Activated T-cell treated with anti-CD3 and anti-CD28 coated beads for 24 hours (primary cell): ENCODE measurements at regions not wholly inside any gene's neighbourhood (a gene's known extent, or its start where the extent isn't known, plus 50 kb on each side); places are given as distances from the start of the nearest gene placed in this dataset.

ENCODE experiments used
- DNase-seq: peaks from one replicate; pipeline ENCODE4 v3.0.0-alpha.2; 2020; ENCODE audit warnings: low read depth

DNA sequence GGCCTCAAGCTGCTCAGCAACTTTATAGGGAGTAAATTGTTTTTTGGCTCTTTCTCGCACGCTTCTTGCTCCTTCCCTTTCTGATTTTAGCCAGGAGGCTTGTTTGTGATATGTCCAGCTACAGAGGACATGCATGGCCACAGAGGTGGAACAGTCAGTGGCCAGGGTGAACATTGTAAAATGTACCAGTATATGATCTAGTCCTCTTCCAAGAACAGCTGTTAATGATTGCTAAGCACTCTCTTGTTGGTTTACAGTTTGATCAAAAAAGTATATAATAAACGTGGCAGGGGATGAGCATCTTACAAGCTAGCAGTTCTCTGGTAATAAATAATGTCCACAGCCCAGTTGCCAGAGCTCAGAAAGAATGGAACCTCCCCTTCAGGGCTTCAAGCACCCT is 461.7 kb upstream of the DYNLRB2 start:
- no peak for DNase-seq

DNA sequence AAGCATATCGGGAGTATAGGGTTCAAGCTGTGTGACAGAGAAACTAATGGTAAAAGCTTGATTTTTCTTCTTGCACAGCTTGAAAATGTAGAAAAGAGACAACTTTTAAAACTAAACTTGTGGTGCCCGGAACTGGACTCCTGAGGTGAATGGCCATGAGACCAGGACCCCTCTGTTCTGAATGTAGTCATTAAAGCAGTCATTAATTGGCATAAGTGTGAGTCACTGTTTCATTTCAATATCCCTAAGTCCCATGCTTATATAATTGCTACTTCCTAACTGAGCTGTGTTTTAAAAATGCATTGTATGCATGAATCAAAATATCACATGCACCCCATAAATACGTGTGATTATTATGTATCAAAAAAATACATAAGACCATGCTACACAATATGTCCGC is 463.1 kb upstream of the DYNLRB2 start:
- no peak for DNase-seq

DNA sequence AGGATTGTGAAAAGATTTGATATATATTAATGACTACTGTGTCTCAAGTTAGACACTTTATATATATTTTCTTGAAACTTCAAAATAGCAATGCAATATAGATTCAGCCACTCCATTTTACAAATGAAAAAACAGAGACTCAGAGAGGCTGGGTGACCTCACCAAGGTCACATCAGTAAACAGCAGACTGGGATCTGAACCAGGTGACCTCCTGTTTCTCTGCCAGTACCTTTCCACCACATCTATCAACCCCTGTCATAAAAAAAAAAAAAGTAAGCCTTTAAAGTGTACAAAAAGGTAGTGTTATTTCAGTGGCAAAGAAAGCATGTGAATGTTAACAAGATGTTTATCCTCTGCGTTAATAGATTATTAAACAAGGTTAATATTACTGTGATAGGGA is 466.5 kb upstream of the DYNLRB2 start:
- DNase-seq: no peak

DNA sequence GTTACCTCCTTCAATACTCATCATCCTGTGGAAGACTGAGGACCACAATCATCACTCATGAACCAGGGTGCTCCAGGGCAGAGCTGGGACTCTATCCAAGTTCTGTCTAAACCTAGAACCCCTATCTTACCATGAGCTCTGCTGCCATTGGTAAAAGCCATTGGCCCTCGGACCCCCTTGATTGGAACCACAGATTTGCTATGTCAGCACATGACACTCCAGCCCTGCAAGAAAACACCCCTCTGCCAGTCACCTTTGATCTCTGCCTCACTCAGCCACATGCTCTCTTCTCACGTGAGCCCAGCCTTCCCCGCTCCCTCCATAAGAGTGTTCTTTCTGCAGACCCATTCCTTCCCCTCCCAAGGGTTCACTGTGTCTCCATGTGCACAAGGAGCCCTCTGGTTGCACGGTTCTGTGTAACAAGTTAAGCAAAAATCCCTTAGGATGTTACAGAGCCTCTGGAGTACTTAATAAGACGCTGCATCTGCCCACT is 468.8 kb upstream of the DYNLRB2 start:
- no peak for DNase-seq

DNA sequence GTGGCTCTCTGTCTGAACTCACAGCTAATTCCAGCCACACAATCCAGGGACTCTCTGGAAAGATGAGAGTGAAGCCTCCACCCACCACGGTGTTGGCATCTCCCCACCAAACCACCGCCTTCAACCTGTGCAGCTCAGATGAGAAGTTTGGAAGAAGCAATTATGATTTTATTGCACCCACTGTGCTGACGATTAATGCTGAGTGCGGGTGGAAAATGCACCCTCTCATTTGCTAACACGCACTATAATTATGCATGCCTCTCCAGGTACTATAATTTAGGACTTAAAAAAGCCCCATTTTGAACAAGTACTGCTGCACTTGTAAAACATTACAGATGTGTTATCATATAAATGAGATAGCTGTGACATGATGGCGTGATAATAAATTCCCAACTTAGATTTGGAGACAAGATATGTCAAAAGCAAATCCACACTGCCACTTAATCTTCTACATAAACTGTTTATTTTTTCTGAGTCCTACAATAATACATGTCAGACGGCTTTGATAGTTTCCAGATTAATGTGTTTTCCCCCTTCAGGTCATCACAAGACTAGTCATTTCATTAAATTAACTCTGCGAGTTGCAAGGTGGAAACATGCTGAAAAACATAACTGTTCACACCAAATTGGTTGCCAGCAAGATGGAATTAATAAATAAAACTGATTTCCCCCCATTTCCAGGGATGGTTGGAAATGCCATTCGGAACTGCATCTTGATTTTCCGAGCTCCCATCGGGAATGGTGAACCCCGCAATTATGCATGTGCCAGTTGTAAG is 466.5 kb upstream of the MAF start:
- DNase-seq: no peak

DNA sequence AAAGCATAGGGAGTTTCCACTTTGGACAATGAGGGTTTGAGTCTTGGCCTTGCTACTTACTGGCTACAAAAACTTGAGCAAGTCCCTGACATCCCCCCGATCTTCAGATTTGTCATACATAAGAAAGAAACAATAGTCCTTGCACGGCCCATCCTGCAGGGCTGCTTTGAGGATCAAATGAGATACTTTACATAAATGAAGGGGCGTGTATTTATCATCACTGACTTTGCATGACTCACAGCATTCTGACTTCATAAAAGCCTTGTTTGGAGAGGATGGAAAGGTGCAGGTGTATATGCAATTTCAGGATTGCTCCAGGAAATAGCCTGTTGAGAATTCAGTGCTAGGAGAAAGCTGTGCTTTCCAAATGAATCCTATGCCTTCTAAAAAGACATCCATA is 465.0 kb upstream of the MAF start:
- no peak for DNase-seq

DNA sequence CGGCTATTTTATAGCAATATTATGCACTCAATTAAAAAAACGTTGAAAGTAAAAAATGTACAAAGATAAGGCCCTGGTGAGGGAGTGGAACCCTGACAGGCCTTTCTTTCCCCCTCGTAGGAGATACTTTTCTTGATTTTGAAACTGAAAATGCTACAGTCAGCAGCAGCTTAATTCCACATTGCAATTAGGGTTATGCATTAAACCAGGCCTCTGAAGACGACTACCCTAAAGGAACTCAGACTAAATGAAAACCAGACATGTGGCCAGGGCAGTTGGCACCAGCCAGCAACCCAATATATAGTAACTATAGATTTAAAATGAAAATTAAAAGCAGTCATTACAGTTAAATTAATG is 463.2 kb upstream of the MAF start:
- DNase-seq: no peak

DNA sequence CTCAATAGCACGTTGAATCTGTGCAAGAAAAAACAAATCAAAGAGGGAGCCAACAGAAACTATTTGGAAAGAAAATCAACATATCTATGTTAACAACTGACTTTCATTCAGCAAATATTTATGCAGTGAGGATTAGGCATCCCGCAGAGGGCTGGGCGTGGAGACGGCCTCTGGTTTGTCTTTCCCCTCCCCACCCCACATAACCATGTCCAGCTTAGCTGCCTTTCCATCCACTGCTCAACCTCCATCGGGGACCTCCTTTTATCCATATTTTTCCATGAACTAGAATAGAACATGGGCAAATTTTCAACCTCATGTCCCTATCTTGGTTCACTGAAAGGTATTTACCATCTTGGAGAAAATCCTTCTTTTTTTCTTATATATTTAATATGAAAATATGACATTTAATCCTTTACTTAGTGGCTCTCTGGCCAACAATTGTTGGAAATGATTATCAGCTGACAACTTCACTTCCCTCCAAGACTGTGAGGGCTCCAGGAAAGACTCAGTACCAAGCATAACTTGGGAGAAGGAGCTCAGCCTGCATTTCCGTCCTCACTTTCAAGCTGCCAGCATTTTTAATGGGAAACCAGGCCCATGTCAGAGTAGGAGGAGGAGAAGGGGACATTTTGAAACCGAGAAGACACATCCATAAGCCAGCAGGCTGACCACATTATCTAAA is 462.6 kb upstream of the MAF start:
- no peak for DNase-seq

DNA sequence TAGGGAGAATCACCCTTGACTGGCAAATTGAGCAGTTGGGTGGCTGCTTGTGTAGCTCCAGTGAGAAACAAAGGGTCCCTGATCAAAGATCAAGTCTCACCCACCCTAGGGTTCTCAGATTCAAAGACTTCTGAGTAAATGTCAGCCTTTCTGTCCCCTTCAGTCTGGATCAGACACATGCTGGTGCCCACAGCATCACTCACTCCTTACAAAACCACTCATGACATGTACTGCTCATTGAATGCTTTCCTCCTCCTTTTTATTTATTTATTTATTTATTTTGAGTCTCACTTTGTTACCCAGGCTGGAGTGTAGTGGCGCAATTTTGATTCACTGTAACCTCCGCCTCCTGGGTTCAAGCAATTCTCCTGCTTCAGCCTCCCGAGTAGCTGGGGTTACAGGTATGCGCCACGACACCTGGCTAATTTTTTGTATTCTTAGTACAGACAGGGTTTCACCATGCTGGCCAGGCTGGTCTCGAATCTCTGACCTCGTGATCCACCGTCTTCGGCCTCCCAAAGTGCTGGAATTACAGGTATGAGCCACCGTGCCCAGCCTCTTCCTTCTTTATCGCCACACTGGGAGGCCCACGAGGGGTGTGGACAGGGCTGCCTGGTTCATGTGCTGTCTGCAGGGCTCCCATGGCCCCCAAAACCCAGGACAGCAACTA is 462.0 kb upstream of the MAF start:
- DNase-seq: no peak

DNA sequence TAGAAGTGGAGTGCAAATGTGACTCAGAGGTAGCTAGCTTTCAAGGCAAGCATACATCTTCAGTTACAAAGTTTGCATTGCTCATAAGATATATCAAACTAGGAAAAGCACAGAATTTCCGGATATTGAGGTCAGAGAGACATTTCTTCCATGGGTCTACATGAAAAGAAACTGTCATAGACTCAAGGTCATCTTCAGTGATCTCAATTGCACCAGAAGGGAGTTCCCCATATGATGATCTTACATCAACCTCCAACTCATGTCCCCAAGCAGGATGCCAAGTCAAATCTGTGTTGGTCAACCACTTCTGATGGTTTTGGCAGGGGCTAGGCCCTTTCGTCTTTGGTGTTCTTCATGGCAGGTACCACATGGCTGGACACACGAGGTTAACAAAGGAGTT is 459.9 kb upstream of the MAF start:
- no peak for DNase-seq

DNA sequence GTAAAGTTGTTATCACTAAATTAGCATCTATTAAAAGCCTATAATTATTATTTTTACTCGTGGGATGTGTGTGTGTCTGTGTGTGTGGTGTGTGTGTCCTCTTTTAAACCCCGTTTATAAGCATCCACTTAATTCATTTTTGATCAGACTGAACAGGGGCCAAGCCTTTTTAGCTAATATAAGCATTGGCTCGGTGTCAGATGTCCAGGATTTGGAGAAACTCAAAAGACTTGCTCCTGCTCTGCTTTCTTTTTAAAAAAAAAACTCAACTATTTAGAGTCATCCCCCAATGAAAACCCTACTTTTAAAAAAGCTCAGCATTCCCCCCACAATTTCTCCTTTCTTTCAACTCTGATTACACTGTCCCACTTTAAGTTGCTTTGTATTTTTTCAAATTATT is 459.3 kb upstream of the MAF start:
- no peak for DNase-seq

DNA sequence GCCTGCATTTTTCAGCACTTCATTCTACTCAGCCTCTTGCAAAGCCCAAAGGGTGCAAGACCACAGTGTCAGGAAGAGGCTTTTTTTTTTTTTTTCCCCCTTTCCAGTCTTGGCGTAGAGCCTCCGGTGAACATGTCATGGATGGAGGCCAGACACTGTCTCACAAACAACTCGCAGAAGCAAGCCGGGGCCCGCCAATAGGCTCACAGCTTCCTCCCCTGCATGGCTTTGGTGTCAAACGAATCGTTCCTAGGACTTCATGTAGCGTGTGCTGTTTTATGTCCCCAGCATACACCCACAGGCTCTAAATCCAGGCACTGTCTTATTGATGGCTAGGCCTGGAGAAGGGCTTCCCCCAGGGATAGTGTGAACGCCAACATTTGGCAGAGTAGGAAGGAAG is 457.7 kb upstream of the MAF start:
- DNase-seq: no peak

DNA sequence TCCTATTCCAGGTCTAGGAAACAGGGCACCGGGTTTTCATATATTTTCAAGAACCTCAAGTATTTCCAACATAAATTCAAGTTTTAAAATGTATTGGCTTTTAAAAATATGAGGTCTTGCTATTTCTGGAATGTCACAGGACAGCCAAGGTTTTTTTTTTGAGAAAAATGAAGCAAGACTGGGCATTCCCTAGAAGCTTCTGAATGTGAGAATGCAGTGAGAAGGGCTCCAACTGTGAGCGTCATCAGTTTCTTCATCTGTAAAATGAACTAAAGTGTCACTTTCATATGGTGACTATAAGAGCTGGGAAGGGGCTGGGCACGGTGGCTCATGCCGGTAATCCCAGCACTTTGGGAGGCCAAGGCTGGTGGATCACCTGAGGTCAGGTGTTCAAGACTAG is 455.8 kb upstream of the MAF start:
- DNase-seq: no peak

DNA sequence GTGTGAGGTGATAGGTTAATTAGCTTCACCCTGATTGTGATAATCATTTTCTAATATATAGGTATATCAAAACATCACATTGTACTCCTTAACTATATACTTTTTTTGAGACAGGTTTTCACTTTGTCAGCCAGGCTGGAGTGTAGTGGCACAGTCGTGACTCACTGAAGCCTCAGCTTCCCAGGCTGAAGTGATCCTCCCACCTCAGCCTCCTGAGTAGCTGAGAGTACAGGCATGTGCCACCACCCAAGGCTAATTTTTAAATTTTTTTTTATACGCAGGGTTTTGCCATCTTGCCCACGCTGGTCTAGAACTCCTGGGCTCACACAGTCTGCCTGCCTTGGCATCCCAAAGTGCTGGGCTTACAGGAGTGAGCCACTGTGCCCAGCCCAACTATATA is 455.3 kb upstream of the MAF start:
- no peak for DNase-seq

DNA sequence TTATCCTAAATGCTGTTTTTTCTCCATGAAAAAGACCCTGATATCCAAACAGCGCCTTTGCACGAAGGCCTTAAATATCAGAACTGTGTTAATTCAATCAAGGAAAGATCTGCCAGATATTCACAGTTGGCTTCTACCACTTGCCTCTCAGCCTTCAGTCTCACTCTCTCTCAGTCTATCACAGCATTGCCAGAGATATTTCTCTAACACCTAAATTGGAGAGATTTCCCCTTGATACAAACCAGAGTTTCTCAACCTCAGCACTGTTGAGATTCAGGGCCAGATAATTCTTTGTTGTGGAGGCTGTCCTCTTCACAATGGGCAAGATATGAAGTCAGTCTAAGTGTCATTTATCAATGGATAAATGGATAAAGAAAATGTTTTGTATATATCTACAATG is 454.1 kb upstream of the MAF start:
- no peak for DNase-seq

DNA sequence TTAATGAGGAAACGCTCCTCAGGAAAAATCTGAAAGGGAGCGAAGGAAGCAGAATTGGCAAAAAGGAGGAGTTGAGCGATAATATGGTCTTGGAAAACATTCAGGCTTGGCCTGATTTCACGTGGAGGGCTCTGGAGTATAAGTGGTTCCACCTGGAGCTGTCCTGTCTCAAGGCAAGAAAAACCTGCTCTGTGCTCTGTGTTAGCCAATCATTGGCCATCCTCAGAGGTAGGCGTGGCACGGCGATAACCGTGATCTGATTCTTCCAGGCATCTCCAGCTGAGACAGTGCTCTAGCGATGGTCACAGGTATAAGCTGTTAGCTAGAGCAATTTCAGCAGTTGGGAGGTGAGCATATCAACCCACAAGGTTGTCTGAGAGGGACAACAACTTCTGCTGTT is 450.5 kb upstream of the MAF start:
- no peak for DNase-seq

DNA sequence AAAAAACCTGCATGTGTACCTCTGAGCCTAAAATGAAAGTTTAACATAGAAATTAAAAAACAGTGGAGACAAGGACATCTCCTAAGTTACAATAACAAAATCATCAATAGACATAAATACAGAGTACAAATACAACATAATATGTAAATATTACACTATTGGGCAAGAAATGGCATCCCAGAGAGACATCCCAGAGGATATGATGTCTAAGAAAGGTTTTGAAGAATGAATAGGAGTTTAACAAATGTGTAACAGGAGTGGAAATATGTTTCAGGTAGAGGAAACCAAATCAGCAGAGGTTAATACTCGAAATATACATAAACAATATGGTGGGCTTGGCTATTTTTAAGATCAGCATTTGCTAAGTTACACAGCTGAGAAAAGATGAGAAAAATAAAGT is 447.7 kb upstream of the MAF start:
- DNase-seq: no peak

DNA sequence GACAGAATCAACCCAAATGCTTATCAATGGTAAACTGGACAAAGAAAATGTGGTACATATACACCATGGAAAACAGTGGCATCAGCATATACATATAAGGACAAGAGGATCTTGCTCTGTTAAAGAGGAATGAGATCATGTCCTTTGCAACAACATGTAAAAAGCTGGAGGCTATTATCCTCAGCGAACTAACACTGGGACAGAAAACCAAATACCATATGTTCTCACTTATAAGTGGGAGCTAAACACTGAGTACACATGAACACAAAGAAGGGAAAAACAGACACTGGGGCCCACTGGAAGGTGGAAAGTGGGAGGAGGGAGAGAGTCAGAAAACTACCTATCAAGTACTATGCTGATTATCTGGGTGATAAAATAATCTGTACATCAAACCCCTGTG is 447.3 kb upstream of the MAF start:
- DNase-seq: no peak

DNA sequence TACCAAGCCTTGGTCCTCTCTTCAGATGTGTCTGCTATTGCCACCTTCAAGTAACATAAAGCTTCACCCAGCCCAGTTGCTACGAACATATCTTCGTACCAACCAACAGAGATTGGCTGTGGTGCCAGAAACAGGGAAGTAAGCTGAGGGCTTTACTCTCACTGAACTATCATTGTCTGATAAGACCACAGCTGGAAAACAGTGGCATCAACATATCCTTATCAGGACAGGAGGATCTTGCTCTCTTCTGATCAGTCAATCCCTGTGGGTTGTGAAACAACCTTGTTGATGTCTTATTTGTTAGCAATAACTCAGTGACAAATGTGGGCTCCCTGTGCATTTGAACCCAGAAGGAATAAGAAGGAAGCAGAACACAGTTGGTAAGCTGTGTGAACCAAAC is 446.3 kb upstream of the MAF start:
- DNase-seq: no peak

DNA sequence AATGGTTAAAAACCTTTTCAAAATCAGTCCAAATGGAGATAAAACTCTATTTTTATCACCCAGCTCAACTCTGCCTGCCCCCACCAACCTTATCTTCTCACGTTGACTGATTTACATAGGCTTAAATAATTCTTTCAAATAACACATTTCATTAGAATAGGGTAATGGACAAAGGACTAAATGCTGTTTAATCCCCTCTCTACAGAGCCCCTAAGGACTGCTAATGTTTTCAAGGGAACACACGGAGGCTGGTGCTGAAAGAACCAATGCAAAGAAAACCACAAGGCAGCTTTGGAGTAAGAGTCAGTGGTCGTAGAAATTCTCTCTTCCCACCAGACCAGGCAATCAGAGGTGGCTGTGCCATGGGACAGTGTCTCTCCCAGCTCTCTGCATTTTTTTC is 445.7 kb upstream of the MAF start:
- DNase-seq: no peak

DNA sequence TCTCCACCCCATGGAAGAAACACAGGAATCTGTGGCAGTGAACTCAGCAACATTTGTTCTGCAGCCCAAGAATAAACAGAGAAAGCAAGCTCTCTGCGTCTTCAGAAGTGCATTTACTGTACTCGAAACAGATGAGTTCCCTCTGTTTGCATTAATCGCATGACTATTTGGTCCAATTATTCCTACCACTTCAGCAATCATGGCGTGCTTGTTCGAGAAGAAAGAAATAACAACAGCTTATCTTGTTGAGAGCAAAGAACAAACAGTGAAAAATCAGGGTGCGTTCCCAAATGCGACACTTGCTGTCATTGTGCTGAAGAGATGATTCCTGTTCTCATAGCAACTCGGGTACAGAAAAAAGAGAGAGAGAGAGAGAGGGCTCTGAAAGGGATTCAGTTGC is 445.3 kb upstream of the MAF start:
- no peak for DNase-seq

DNA sequence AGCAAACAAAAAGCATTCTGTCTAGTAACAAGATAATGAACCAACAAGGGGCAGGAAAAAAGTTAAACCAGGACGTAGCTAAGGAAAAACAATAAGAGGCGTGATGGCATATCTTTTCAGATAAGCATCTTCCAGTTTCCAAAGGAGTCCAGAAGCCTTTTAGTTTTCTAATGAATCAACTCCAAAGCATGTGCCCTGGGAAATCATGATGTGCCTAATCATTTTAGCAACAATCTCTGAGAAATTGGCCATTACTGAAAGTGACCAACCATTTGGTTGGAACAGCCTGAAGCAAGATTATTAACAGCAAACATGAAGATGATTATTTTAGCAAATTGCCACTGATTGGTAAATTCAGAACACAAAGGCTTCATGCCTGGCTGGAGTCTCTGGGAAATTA is 440.9 kb upstream of the MAF start:
- no peak for DNase-seq

DNA sequence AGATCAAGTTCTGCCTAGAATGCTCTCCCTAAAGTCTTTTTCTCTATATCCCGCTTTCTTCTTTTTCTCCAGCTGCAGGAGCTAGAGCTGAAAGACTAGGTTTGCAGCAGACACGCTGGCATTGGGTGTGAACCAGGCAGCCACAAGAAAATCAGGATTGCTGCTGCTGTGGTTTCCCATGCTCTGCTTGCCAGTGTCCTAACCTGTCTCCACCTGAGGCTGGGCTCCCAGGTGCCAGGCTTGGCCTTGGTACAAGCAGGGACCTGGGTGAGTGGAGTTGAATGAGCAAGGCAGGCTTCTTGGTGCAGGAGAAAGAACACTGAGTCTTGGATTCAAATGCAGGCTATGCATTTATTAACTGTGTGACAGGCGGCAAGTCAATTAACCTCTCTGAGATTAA is 440.3 kb upstream of the MAF start:
- DNase-seq: no peak

DNA sequence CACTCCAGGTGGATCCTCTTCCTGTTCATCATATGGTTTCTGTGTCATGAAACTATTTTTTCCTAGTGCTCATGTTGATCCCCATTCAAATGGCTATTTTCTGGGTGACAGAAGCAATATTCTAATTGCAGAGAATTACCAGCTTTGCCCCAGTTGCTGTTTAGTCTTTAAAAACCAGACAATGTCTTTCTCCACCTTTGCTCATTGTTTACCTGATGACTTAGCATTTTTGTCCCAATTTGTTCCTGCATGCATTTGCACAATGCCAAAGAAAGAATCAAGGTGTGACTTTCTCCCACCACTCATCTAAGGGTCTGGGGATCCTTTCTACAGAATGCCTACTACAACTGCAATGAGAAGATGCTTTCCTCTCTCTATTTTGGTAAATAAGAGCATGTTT is 439.9 kb upstream of the MAF start:
- DNase-seq: no peak
